Tibial nerve (tissue), 3 donors: ENCODE measurements at regions not wholly inside any gene's neighbourhood (a gene's known extent, or its start where the extent isn't known, plus 50 kb on each side); places are given as distances from the start of the nearest gene placed in this dataset.

Source experiments
- CTCF ChIP-seq, 5 experiments: fragments of 200-600 bp in 3 of 5; fragments of 450-650 bp in 2 of 5; sonication (generic) in 3 of 5; IDR thresholded peaks; one replicate each; pipeline ENCODE4 v1.5.1; 2016 to 2019; ENCODE audit warnings: antibody characterized with exemption in 5 of 5, mild to moderate bottlenecking in 3 of 5, moderate library complexity in 2 of 5
- POLR2A ChIP-seq, 2 donors: fragments of 450-650 bp; IDR thresholded peaks; one replicate each; pipeline ENCODE4 v1.6.1; 2017; ENCODE audit warnings: antibody characterized with exemption in 2 of 2, mild to moderate bottlenecking in 2 of 2, moderate library complexity in 2 of 2

DNA sequence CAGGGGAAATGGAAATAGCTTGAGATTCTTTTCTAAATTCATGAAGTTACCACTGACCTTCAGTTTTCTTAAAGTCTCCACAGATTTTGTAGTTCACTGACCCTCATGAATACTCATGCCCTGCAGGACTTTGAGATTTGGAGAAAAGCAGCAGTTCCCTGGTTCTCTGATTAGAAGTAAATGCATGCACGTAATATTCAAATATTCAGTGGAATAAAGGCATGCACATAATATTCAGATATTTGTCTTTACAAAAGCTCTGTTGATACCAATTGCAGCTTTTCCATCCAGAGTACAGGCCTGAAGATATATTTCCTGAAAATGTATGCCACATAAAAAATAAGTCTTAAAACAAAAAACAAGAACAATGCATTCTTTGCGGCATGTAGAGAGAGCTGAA lies 219.8 kb downstream of the ADCYAP1 start:
- TF ChIP-seq CTCF (IDR thresholded peaks at IDR 0.05), result no peak
- TF ChIP-seq POLR2A (IDR thresholded peaks at IDR 0.05), result no peak
